Epithelial cell of esophagus (primary cell): ENCODE measurements at regions not wholly inside any gene's neighbourhood (a gene's known extent, or its start where the extent isn't known, plus 50 kb on each side); places are given as distances from the start of the nearest gene placed in this dataset.

Experiments
- DNase-seq: peaks from one replicate; pipeline ENCODE4 v3.0.0; 2010; ENCODE audit warnings: low read depth
- H3K4me3 ChIP-seq: 2 replicates; pipeline ENCODE4 v1.5.1; 2011; ENCODE audit warnings: mild to moderate bottlenecking, low read length, control low read depth
- CTCF ChIP-seq: IDR thresholded peaks from 2 replicates; pipeline ENCODE4 v1.5.1; 2011; ENCODE audit warnings: low read depth, mild to moderate bottlenecking, low read length, control low read depth, inconsistent platforms; ENCODE audit not compliant: insufficient read depth; ENCODE audit errors: missing control alignments

- DNase-seq = peak; percentile 84
- no peak for TF ChIP-seq CTCF
- no peak overlapping the region for H3K4me3 ChIP-seq
Observed at GRCh38 chr4:43089730-43090129, 197.2 kb downstream of the GRXCR1 start.

- H3K4me3 ChIP-seq = no peak overlapping the region
- DNase-seq = no peak
- no peak for TF ChIP-seq CTCF
Observed at GRCh38 chr4:43103048-43103447, 210.5 kb downstream of the GRXCR1 start.

DNA sequence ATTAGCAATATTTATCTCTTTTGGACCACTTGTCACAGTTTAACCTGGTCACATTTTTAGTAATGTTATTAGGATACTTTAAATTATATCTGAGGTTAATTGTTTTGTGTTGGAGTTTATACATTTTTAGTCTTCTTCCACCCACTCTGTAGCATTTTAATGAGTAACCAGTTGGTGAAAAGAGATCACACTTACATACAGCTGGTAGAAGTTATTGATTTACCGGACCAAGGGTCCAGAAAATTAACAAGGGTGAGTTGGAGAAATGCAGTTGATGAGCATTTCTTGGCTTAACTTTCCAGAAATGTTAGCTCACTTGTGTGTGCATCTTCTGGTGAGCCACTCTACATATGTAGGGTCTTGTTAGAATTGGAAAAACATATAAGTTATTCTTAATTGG is 219.6 kb downstream of the GRXCR1 start:
- no peak for TF ChIP-seq CTCF
- no peak overlapping the region for H3K4me3 ChIP-seq
- no peak for DNase-seq

GRCh38 chr4:43113196-43113595 is 220.7 kb downstream of the GRXCR1 start:
- no peak overlapping the region for H3K4me3 ChIP-seq
- no peak for TF ChIP-seq CTCF
- DNase-seq = peak; percentile 1

GRCh38 chr4:43126595-43126994 is 234.1 kb downstream of the GRXCR1 start:
- peak; percentile 17 for DNase-seq
- H3K4me3 ChIP-seq = no peak overlapping the region
- TF ChIP-seq CTCF = no peak

DNA sequence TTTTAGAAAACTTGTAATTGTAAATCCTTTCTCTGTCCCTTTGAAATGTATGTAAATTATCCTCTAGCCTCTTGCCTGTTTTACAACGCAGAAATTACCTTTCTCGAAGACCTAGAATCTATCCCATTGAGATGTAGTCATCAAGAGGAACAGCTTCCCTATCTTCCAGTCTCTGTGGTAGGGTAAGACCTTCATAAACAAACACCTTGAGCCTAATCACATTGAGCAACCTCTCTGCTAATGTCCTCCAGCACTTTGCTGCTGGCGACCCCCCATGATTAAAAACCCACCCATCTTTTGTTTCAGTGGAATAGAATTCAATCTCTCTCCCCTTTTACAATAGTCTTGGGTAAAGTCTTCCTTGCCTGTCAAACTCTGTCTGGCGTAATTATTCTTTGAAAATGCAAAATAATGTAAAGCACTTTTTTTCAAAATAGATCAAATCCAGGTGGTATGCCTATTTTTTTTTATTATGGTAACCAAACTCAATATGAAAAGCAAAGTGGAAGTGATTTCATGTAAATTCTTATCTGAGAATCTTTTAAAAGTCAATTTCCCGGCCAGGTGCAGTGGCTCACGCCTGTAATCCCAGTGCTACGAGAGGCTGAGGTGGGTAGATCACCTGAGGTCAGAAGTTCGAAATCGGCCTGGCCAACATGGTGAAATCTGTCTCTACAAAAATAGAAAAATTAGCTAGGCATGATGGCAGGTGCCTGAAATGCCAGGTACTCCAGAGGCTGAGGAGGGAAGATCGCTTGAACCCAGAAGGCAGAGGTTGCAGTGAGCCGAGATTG is 237.9 kb downstream of the GRXCR1 start:
- no peak overlapping the region for H3K4me3 ChIP-seq
- no peak for TF ChIP-seq CTCF
- no peak for DNase-seq
